Heart left ventricle (tissue), 16 donors: ENCODE measurements at regions not wholly inside any gene's neighbourhood (a gene's known extent, or its start where the extent isn't known, plus 50 kb on each side); places are given as distances from the start of the nearest gene placed in this dataset.

ENCODE experiments used
- ATAC-seq, 4 donors: fragments of 200-7000 bp; cut with Tn5 transposase; one replicate each; pipeline ENCODE4 v1.9.1; 2020 to 2022; ENCODE audit warnings: moderate library complexity in 4 of 4, mild to moderate bottlenecking in 3 of 4, moderate number of reproducible peaks in 1 of 4
- DNase-seq, 5 donors: peaks; one replicate each; pipeline ENCODE4 v3.0.0-alpha.2; 2020
- H3K27ac ChIP-seq, 12 donors: fragments of 200-600 bp; sonication (generic) in 4 of 12; one replicate each; pipeline versions ENCODE4 v1.5.0 to v1.8.0; 2016 to 2022; ENCODE audit warnings: mild to moderate bottlenecking in 2 of 12
- H3K27me3 ChIP-seq, 9 donors: fragments of 200-600 bp; sonication (generic) in 2 of 9; one replicate each; pipeline versions ENCODE4 v1.5.1 to v1.8.0; 2016 to 2022; ENCODE audit warnings: mild to moderate bottlenecking in 3 of 9
- H3K36me3 ChIP-seq, 9 donors: fragments of 200-600 bp; sonication (generic) in 2 of 9; one replicate each; pipeline versions ENCODE4 v1.5.0 to v1.8.0; 2018 to 2022; ENCODE audit warnings: mild to moderate bottlenecking in 2 of 9
- H3K4me1 ChIP-seq, 12 donors: fragments of 200-600 bp; sonication (generic) in 4 of 12; one replicate each; pipeline versions ENCODE4 v1.5.0 to v1.8.0; 2016 to 2022; ENCODE audit warnings: mild to moderate bottlenecking in 3 of 12
- H3K4me3 ChIP-seq, 12 donors: fragments of 200-600 bp; sonication (generic) in 4 of 12; one replicate each; pipeline versions ENCODE4 v1.5.0 to v1.8.0; 2017 to 2022; ENCODE audit warnings: mild to moderate bottlenecking in 9 of 12, moderate library complexity in 4 of 12
- H3K9me3 ChIP-seq, 12 donors: fragments of 200-600 bp; sonication (generic) in 4 of 12; one replicate each; pipeline versions ENCODE4 v1.5.0 to v1.8.0; 2016 to 2022; ENCODE audit warnings: mild to moderate bottlenecking in 1 of 12
- CTCF ChIP-seq, 12 donors: fragments of 200-600 bp; sonication (generic) in 4 of 12; IDR thresholded peaks; one replicate each; pipeline versions ENCODE4 v1.5.0 to v1.8.0; 2018 to 2022; ENCODE audit warnings: antibody characterized with exemption in 12 of 12, mild to moderate bottlenecking in 5 of 12
- POLR2A ChIP-seq, 2 donors: fragments of 450-650 bp; IDR thresholded peaks; one replicate each; pipeline ENCODE4 v1.6.1; 2017; ENCODE audit warnings: antibody characterized with exemption in 2 of 2, mild to moderate bottlenecking in 2 of 2, moderate library complexity in 2 of 2
- WGBS, 4 donors: extraction: QIAGEN DNeasy Blood & Tissue Kit in 2 of 4; methylation state at CpG; one replicate each; pipeline versions ENCODE4 v1.1.5 to v1.1.7; 2013 to 2018; 5-methylcytosine and 5-hydroxymethylcytosine counted together
- intact Hi-C, 10 donors: fragments of 100-400 bp; cut with DNase I; formaldehyde crosslinking; loops; one replicate each; pipeline versions ENCODE4 v1.11.1 to v1.14.2; 2022
- donor health status: ischemic (EF 13 %, LVEDD 7.1; RV severe dilation, severe dysfunction).
- donor health status: healthy with polysubstance abuse.
- donor health status: DM: no; HTN: yes; CAD: no.
- donor health status: DM: no; HTN: no; CAD: no.
- donor health status: ischemic (EF 25% LVEDD 6.9; RV normal size, moderate dysfunction).
- donor health status: ischemic (EF 25% LVEDD 5.7; RV mildly dilated, moderate dysfunction).
- donor health status: healthy.
- donor health status: DM: yes; HTN: yes; CAD: no.
- donor health status: ischemic (EF 35%, LVEDD 5.7; RV mildly dilated, moderate dysfunction).
- donor health status: nonischemic (EF 11% LVEDD 7.7; RV severe dilation, severe dysfunction).
- donor health status: DM: yes; HTN: yes; CAD: no.
- donor health status: PGD.
- donor health status: ischemic (EF 29% LVEDD 5.4; RV normal size, mild dysfunction).
- donor health status: nonischemic (EF 23%, LVEDD 6.1; RV moderate dilation, normal function).

GRCh38 chrX:79568309-79568708 is 201.2 kb upstream of the ITM2A start:
- ATAC-seq (no peak), DNase-seq (no peak)
- intact Hi-C loops = no loop called here

GRCh38 chrX:79564362-79564761 is 197.2 kb upstream of the ITM2A start:
- Histone ChIP-seq H3K27ac (no peak overlapping the region), H3K27me3 (peaks cover 0 to 3% (median 0%) of the 10 kb centered on the region in 9 donors), H3K9me3 (peaks cover 0 to 5% (median 0%) of the 10 kb centered on the region in 12 donors), H3K4me1 (no peaks in the 10 kb centered on the region), H3K36me3 (no peaks in the 10 kb centered on the region), H3K4me3 (no peak overlapping the region)
- WGBS, 4 donors = 59 to 74% (median 62%) methylated on average over 2 of the region's 2 CpGs
- TF ChIP-seq POLR2A (IDR thresholded peaks at IDR 0.05) = no peak
- no peak for DNase-seq
- ATAC-seq = no peak
- intact Hi-C loops = no loop called here

More at GRCh38 chrX:79568309-79568708, 201.2 kb upstream of the ITM2A start:
- Histone ChIP-seq H3K4me1 (no peaks in the 10 kb centered on the region), H3K27me3 (peaks cover 0 to 3% (median 0%) of the 10 kb centered on the region in 9 donors), H3K36me3 (no peaks in the 10 kb centered on the region), H3K4me3 (no peak overlapping the region), H3K27ac (no peak overlapping the region), H3K9me3 (peaks cover 0 to 5% (median 0%) of the 10 kb centered on the region in 12 donors)
- TF ChIP-seq CTCF (IDR thresholded peaks at IDR 0.05) (no peak), POLR2A (IDR thresholded peaks at IDR 0.05) (no peak)

- Histone ChIP-seq H3K9me3 (peaks cover 0 to 2% (median 0%) of the 10 kb centered on the region in 12 donors), H3K27ac (no peak overlapping the region), H3K36me3 (no peaks in the 10 kb centered on the region), H3K4me1 (no peaks in the 10 kb centered on the region), H3K27me3 (peaks cover 0 to 3% (median 0%) of the 10 kb centered on the region in 9 donors), H3K4me3 (no peak overlapping the region)
- intact Hi-C loops = no loop called here
- WGBS, 4 donors = 22 to 50% (median 42%) methylated on average over 2 of the region's 2 CpGs
- ATAC-seq (no peak), DNase-seq (no peak)
- TF ChIP-seq CTCF (IDR thresholded peaks at IDR 0.05) (no peak), POLR2A (IDR thresholded peaks at IDR 0.05) (no peak)
Observed at GRCh38 chrX:79559290-79559689, 192.2 kb upstream of the ITM2A start.

GRCh38 chrX:79557212-79557611 is 190.1 kb upstream of the ITM2A start:
- intact Hi-C loops = no loop called here
- no peak for TF ChIP-seq POLR2A (IDR thresholded peaks at IDR 0.05)
- no peak for TF ChIP-seq CTCF (IDR thresholded peaks at IDR 0.05)
- Histone ChIP-seq H3K9me3 (no peaks in the 10 kb centered on the region), H3K27ac (no peak overlapping the region), H3K4me3 (no peak overlapping the region), H3K4me1 (no peaks in the 10 kb centered on the region), H3K27me3 (peaks cover 0 to 3% (median 0%) of the 10 kb centered on the region in 9 donors), H3K36me3 (no peaks in the 10 kb centered on the region)
- ATAC-seq (no peak), DNase-seq (no peak)

GRCh38 chrX:79556800-79557199 is 189.7 kb upstream of the ITM2A start:
- ATAC-seq = no peak
- TF ChIP-seq CTCF (IDR thresholded peaks at IDR 0.05) (no peak), POLR2A (IDR thresholded peaks at IDR 0.05) (no peak)

More at GRCh38 chrX:79556800-79557199, 189.7 kb upstream of the ITM2A start:
- DNase-seq = no peak
- Histone ChIP-seq H3K36me3 (no peaks in the 10 kb centered on the region), H3K27me3 (peaks cover 0 to 3% (median 0%) of the 10 kb centered on the region in 9 donors), H3K4me1 (no peaks in the 10 kb centered on the region), H3K27ac (no peak overlapping the region), H3K4me3 (no peak overlapping the region), H3K9me3 (no peaks in the 10 kb centered on the region)
- 6 to 14% (median 9%) methylated on average over 2 of the region's 2 CpGs for WGBS, 4 donors
- intact Hi-C loops = no loop called here
